ENCODE measurements at regions not wholly inside any gene's neighbourhood (a gene's known extent, or its start where the extent isn't known, plus 50 kb on each side); places are given as distances from the start of the nearest gene placed in this dataset.

GRCh38 chr17:68777856-68778694 is 176.9 kb upstream of the FAM20A start:
- peak overlapping the region; percentile 83 for H4K91ac ChIP-seq (ENCODE audit: low read length)
- no peaks in the 10 kb centered on the region for H3K9me3 ChIP-seq (ENCODE audit: control insufficient read depth, low read length)
- H3K36me3 ChIP-seq (ENCODE audit: control insufficient read depth in 1 of 2, insufficient read depth in 2 of 2, low read depth in 1 of 2, low read length in 2 of 2): no peaks in the 10 kb centered on the region
- 71% methylated on average over 7 of the region's 10 CpGs for WGBS
- H3K14ac ChIP-seq (ENCODE audit: low read length in 2 of 2): no peak overlapping the region
- peaks cover 4% of the 10 kb centered on the region for H3K4me1 ChIP-seq (ENCODE audit: control insufficient read depth, insufficient read depth, low read depth, low read length)
- H2BK120ac ChIP-seq (ENCODE audit: low read depth, low read length): peak overlapping the region; percentile 49
- H2AK5ac ChIP-seq (ENCODE audit: low read length, severe bottlenecking): no peak overlapping the region
- H3K27ac ChIP-seq (ENCODE audit: low read length, poor library complexity, severe bottlenecking): no peak overlapping the region
- peak overlapping the region; percentile 6 for H4K8ac ChIP-seq (ENCODE audit: low read length)
- H2BK15ac ChIP-seq (ENCODE audit: low read depth, poor library complexity, severe bottlenecking): no peak overlapping the region
- DNase-seq: no peak
- no peak overlapping the region for H3K4ac ChIP-seq (ENCODE audit: low read depth in 1 of 2, low read length in 2 of 2)
- no peak overlapping the region for H2BK5ac ChIP-seq (ENCODE audit: low read depth, low read length, poor library complexity, severe bottlenecking)
- H3K23ac ChIP-seq (ENCODE audit: low read length in 2 of 2): no peak overlapping the region
- peak overlapping the region; percentile 57 to 89 for H2BK12ac ChIP-seq (ENCODE audit: low read length in 2 of 2)
- H3K9ac ChIP-seq (ENCODE audit: low read length): peak overlapping the region; percentile 84
- no peaks in the 10 kb centered on the region for H3K79me1 ChIP-seq (replicated peaks; ENCODE audit: low read length, poor library complexity, severe bottlenecking)
- peak overlapping the region; percentile 67 to 79 for H3K18ac ChIP-seq (ENCODE audit: low read depth in 1 of 2, low read length in 2 of 2)
- no peaks in the 10 kb centered on the region for H3K27me3 ChIP-seq (ENCODE audit: control insufficient read depth in 1 of 2, insufficient read depth in 1 of 2, low read length in 2 of 2)
- H2AFZ ChIP-seq (ENCODE audit: low read depth, low read length): no peak overlapping the region
- peak overlapping the region in 1 of 2 experiments; percentile 51 for H3K4me3 ChIP-seq (ENCODE audit: insufficient read depth in 1 of 2, low read depth in 1 of 2, low read length in 2 of 2)
- H3K4me2 ChIP-seq (ENCODE audit: low read length, poor library complexity, severe bottlenecking): no peak overlapping the region

GRCh38 chr17:68777243-68777855 is 176.2 kb upstream of the FAM20A start:
- no peak overlapping the region for H3K14ac ChIP-seq (ENCODE audit: low read length in 2 of 2)
- no peak overlapping the region for H2AK5ac ChIP-seq (ENCODE audit: low read length, severe bottlenecking)
- WGBS: 21% methylated on average over 3 of the region's 5 CpGs

GRCh38 chr17:68776451-68776850 is 175.3 kb upstream of the FAM20A start:
- Histone ChIP-seq H3K18ac (ENCODE audit: low read depth in 1 of 2, low read length in 2 of 2) (peak overlapping the region in 1 of 2 experiments; percentile 78), H2BK5ac (ENCODE audit: low read depth, low read length, poor library complexity, severe bottlenecking) (no peak overlapping the region), H3K79me1 (replicated peaks; ENCODE audit: low read length, poor library complexity, severe bottlenecking) (no peaks in the 10 kb centered on the region), H4K91ac (ENCODE audit: low read length) (peak overlapping the region; percentile 75), H3K27me3 (ENCODE audit: control insufficient read depth in 1 of 2, insufficient read depth in 1 of 2, low read length in 2 of 2) (no peaks in the 10 kb centered on the region), H3K27ac (ENCODE audit: low read length, poor library complexity, severe bottlenecking) (no peak overlapping the region), H2BK15ac (ENCODE audit: low read depth, poor library complexity, severe bottlenecking) (no peak overlapping the region), H3K4me2 (ENCODE audit: low read length, poor library complexity, severe bottlenecking) (no peak overlapping the region), H3K4me1 (ENCODE audit: control insufficient read depth, insufficient read depth, low read depth, low read length) (peaks cover 4% of the 10 kb centered on the region), H3K23ac (ENCODE audit: low read length in 2 of 2) (no peak overlapping the region), H2AK5ac (ENCODE audit: low read length, severe bottlenecking) (peak overlapping the region; percentile 28), H4K8ac (ENCODE audit: low read length) (peak overlapping the region; percentile 19), H3K14ac (ENCODE audit: low read length in 2 of 2) (no peak overlapping the region), H3K9ac (ENCODE audit: low read length) (peak overlapping the region; percentile 84), H2BK120ac (ENCODE audit: low read depth, low read length) (peak overlapping the region; percentile 8), H3K4me3 (ENCODE audit: insufficient read depth in 1 of 2, low read depth in 1 of 2, low read length in 2 of 2) (no peak overlapping the region), H3K36me3 (ENCODE audit: control insufficient read depth in 1 of 2, insufficient read depth in 2 of 2, low read depth in 1 of 2, low read length in 2 of 2) (no peaks in the 10 kb centered on the region), H2BK12ac (ENCODE audit: low read length in 2 of 2) (peak overlapping the region; percentile 86 to 97), H3K4ac (ENCODE audit: low read depth in 1 of 2, low read length in 2 of 2) (no peak overlapping the region), H3K9me3 (ENCODE audit: control insufficient read depth, low read length) (no peaks in the 10 kb centered on the region), H2AFZ (ENCODE audit: low read depth, low read length) (no peak overlapping the region)
- DNase-seq: peak; percentile 30
- WGBS: 80% methylated on average over 1 of the region's 3 CpGs

More at GRCh38 chr17:68777243-68777855, 176.2 kb upstream of the FAM20A start:
- Histone ChIP-seq H3K4ac (ENCODE audit: low read depth in 1 of 2, low read length in 2 of 2) (no peak overlapping the region), H3K27ac (ENCODE audit: low read length, poor library complexity, severe bottlenecking) (no peak overlapping the region), H3K36me3 (ENCODE audit: control insufficient read depth in 1 of 2, insufficient read depth in 2 of 2, low read depth in 1 of 2, low read length in 2 of 2) (no peaks in the 10 kb centered on the region), H3K79me1 (replicated peaks; ENCODE audit: low read length, poor library complexity, severe bottlenecking) (no peaks in the 10 kb centered on the region), H2AFZ (ENCODE audit: low read depth, low read length) (no peak overlapping the region), H4K91ac (ENCODE audit: low read length) (no peak overlapping the region), H3K4me2 (ENCODE audit: low read length, poor library complexity, severe bottlenecking) (no peak overlapping the region), H3K4me3 (ENCODE audit: insufficient read depth in 1 of 2, low read depth in 1 of 2, low read length in 2 of 2) (peak overlapping the region in 1 of 2 experiments; percentile 51), H3K27me3 (ENCODE audit: control insufficient read depth in 1 of 2, insufficient read depth in 1 of 2, low read length in 2 of 2) (no peaks in the 10 kb centered on the region), H2BK12ac (ENCODE audit: low read length in 2 of 2) (no peak overlapping the region), H3K4me1 (ENCODE audit: control insufficient read depth, insufficient read depth, low read depth, low read length) (peaks cover 4% of the 10 kb centered on the region), H2BK5ac (ENCODE audit: low read depth, low read length, poor library complexity, severe bottlenecking) (no peak overlapping the region), H4K8ac (ENCODE audit: low read length) (no peak overlapping the region), H3K23ac (ENCODE audit: low read length in 2 of 2) (no peak overlapping the region), H3K9me3 (ENCODE audit: control insufficient read depth, low read length) (no peaks in the 10 kb centered on the region), H3K9ac (ENCODE audit: low read length) (peak overlapping the region; percentile 84), H3K18ac (ENCODE audit: low read depth in 1 of 2, low read length in 2 of 2) (no peak overlapping the region), H2BK120ac (ENCODE audit: low read depth, low read length) (no peak overlapping the region), H2BK15ac (ENCODE audit: low read depth, poor library complexity, severe bottlenecking) (no peak overlapping the region)
- DNase-seq: peak; percentile 74

GRCh38 chr17:68775969-68776368 is 174.8 kb upstream of the FAM20A start:
- Histone ChIP-seq H3K27me3 (ENCODE audit: control insufficient read depth in 1 of 2, insufficient read depth in 1 of 2, low read length in 2 of 2) (no peaks in the 10 kb centered on the region), H3K4me2 (ENCODE audit: low read length, poor library complexity, severe bottlenecking) (no peak overlapping the region), H3K18ac (ENCODE audit: low read depth in 1 of 2, low read length in 2 of 2) (no peak overlapping the region), H2BK5ac (ENCODE audit: low read depth, low read length, poor library complexity, severe bottlenecking) (no peak overlapping the region), H3K9me3 (ENCODE audit: control insufficient read depth, low read length) (no peaks in the 10 kb centered on the region), H2AFZ (ENCODE audit: low read depth, low read length) (no peak overlapping the region), H3K9ac (ENCODE audit: low read length) (peak overlapping the region; percentile 84), H3K23ac (ENCODE audit: low read length in 2 of 2) (no peak overlapping the region), H4K91ac (ENCODE audit: low read length) (no peak overlapping the region), H3K79me1 (replicated peaks; ENCODE audit: low read length, poor library complexity, severe bottlenecking) (no peaks in the 10 kb centered on the region), H3K4ac (ENCODE audit: low read depth in 1 of 2, low read length in 2 of 2) (no peak overlapping the region), H2BK12ac (ENCODE audit: low read length in 2 of 2) (no peak overlapping the region), H3K4me1 (ENCODE audit: control insufficient read depth, insufficient read depth, low read depth, low read length) (peaks cover 4% of the 10 kb centered on the region), H3K27ac (ENCODE audit: low read length, poor library complexity, severe bottlenecking) (no peak overlapping the region), H2BK120ac (ENCODE audit: low read depth, low read length) (no peak overlapping the region), H4K8ac (ENCODE audit: low read length) (no peak overlapping the region), H2BK15ac (ENCODE audit: low read depth, poor library complexity, severe bottlenecking) (no peak overlapping the region), H3K14ac (ENCODE audit: low read length in 2 of 2) (no peak overlapping the region), H3K4me3 (ENCODE audit: insufficient read depth in 1 of 2, low read depth in 1 of 2, low read length in 2 of 2) (no peak overlapping the region), H3K36me3 (ENCODE audit: control insufficient read depth in 1 of 2, insufficient read depth in 2 of 2, low read depth in 1 of 2, low read length in 2 of 2) (no peaks in the 10 kb centered on the region), H2AK5ac (ENCODE audit: low read length, severe bottlenecking) (no peak overlapping the region)
- DNase-seq: no peak
- WGBS: no CpG with 5 or more reads among the region's 2 CpGs

All from mesenchymal stem cell (in vitro differentiated cells and primary cell).